Left ventricle myocardium inferior (tissue), 1 donor: ENCODE measurements at regions not wholly inside any gene's neighbourhood (a gene's known extent, or its start where the extent isn't known, plus 50 kb on each side); places are given as distances from the start of the nearest gene placed in this dataset.

ENCODE experiments used
- DNase-seq: peaks from one replicate; pipeline ENCODE4 v3.0.0-alpha.2; 2020
- H3K27ac ChIP-seq: fragments of 200-600 bp; replicated peaks from 2 replicates; pipeline ENCODE4 v1.8.0; 2021
- H3K27me3 ChIP-seq: fragments of 200-600 bp; 2 replicates; pipeline ENCODE4 v1.8.0; 2021; ENCODE audit warnings: low read depth
- H3K36me3 ChIP-seq: fragments of 200-600 bp; 2 replicates; pipeline ENCODE4 v1.8.0; 2021
- H3K4me1 ChIP-seq: fragments of 200-600 bp; 2 replicates; pipeline ENCODE4 v1.8.0; 2021
- H3K4me3 ChIP-seq: fragments of 200-600 bp; 2 replicates; pipeline ENCODE4 v1.8.0; 2021; ENCODE audit warnings: mild to moderate bottlenecking, moderate library complexity
- H3K9me3 ChIP-seq: fragments of 200-600 bp; replicated peaks from 2 replicates; pipeline ENCODE4 v1.8.0; 2021
- CTCF ChIP-seq: fragments of 200-600 bp; IDR thresholded peaks from 2 replicates; pipeline ENCODE4 v1.8.0; 2021; ENCODE audit warnings: antibody characterized with exemption, mild to moderate bottlenecking, borderline replicate concordance
- intact Hi-C: fragments of 100-400 bp; cut with micrococcal nuclease; formaldehyde crosslinking; loops from one replicate; pipeline ENCODE4 v1.11.0; 2022
- donor health status: DM: no; HTN: yes; CAD: no; lungs with severe emphysema.

- H3K9me3 ChIP-seq = no peaks in the 10 kb centered on the region
- H3K4me3 ChIP-seq = no peak overlapping the region
- intact Hi-C loops = no loop called here
- H3K4me1 ChIP-seq = no peaks in the 10 kb centered on the region
- no peak overlapping the region for H3K27ac ChIP-seq
- DNase-seq = no peak
- no peaks in the 10 kb centered on the region for H3K27me3 ChIP-seq
- no peaks in the 10 kb centered on the region for H3K36me3 ChIP-seq
- TF ChIP-seq CTCF = no peak
Measured at GRCh38 chr11:96714689-96715088, 324.9 kb downstream of the JRKL start.

GRCh38 chr11:96715208-96715607 lies 325.4 kb downstream of the JRKL start:
- no peaks in the 10 kb centered on the region for H3K27me3 ChIP-seq
- intact Hi-C loops = no loop called here
- TF ChIP-seq CTCF = no peak
- no peak overlapping the region for H3K4me3 ChIP-seq
- no peaks in the 10 kb centered on the region for H3K4me1 ChIP-seq
- H3K27ac ChIP-seq = no peak overlapping the region
- H3K9me3 ChIP-seq = no peaks in the 10 kb centered on the region
- H3K36me3 ChIP-seq = no peaks in the 10 kb centered on the region
- DNase-seq = no peak

- Histone ChIP-seq H3K4me1 (peaks cover 10% of the 10 kb centered on the region), H3K4me3 (no peak overlapping the region), H3K36me3 (no peaks in the 10 kb centered on the region), H3K27ac (no peak overlapping the region), H3K9me3 (peaks cover 5% of the 10 kb centered on the region), H3K27me3 (no peaks in the 10 kb centered on the region)
- no peak for DNase-seq
- intact Hi-C loops = no loop called here
- TF ChIP-seq CTCF = no peak
Measured at GRCh38 chr11:96736601-96737000, 346.8 kb downstream of the JRKL start.

- intact Hi-C loops = no loop called here
- no peak for DNase-seq
- Histone ChIP-seq H3K27ac (no peak overlapping the region), H3K9me3 (peaks cover 5% of the 10 kb centered on the region), H3K36me3 (no peaks in the 10 kb centered on the region), H3K27me3 (no peaks in the 10 kb centered on the region), H3K4me3 (no peak overlapping the region), H3K4me1 (peaks cover 10% of the 10 kb centered on the region)
- TF ChIP-seq CTCF = no peak
Measured at GRCh38 chr11:96738311-96738710, 348.5 kb downstream of the JRKL start.

- Histone ChIP-seq H3K36me3 (no peaks in the 10 kb centered on the region), H3K27me3 (no peaks in the 10 kb centered on the region), H3K9me3 (no peaks in the 10 kb centered on the region), H3K4me3 (no peak overlapping the region), H3K27ac (no peak overlapping the region), H3K4me1 (peaks cover 18% of the 10 kb centered on the region)
- intact Hi-C loops = no loop called here
- DNase-seq = no peak
- no peak for TF ChIP-seq CTCF
Measured at GRCh38 chr11:96741068-96741467, 351.3 kb downstream of the JRKL start.

GRCh38 chr11:96744697-96745096 lies 354.9 kb downstream of the JRKL start:
- DNase-seq = no peak
- TF ChIP-seq CTCF = no peak
- Histone ChIP-seq H3K9me3 (no peaks in the 10 kb centered on the region), H3K4me1 (peaks cover 23% of the 10 kb centered on the region), H3K4me3 (no peak overlapping the region), H3K36me3 (no peaks in the 10 kb centered on the region), H3K27ac (no peak overlapping the region), H3K27me3 (no peaks in the 10 kb centered on the region)
- intact Hi-C loops = no loop called here
